ENCODE measurements at regions not wholly inside any gene's neighbourhood (a gene's known extent, or its start where the extent isn't known, plus 50 kb on each side); places are given as distances from the start of the nearest gene placed in this dataset.

DNA sequence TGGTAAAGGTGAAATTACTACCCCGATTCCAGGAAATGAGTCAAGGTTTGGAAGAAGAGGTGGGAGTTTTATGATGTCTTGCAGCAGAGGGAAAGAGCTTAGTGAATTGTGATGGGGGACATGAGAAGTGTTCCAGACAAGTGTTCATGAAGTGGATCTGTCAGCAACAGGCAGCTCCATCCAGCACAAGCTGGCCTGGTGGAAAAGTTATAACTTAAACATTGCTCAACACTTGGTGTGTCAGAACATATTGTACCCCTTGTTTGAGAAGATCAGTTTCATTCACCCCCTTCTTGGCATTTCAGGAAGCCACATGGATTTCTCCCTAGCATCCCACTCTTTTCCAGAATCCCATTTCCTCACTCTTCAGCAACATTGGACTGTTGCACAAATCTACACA is 222.0 kb downstream of the B3GLCT start (continued):
- TF ChIP-seq ELF1 (tag; IDR thresholded peaks at IDR 0.05) (no peak), ATF1 (CRISPR knock-in tag; IDR thresholded peaks at IDR 0.05) (no peak), ATF1 (tag; IDR thresholded peaks at IDR 0.05) (no peak), SMAD2 (IDR thresholded peaks at IDR 0.05; ENCODE audit: low read depth, low read length) (no peak), HNRNPUL1 (IDR thresholded peaks at IDR 0.05; ENCODE audit: low read length) (no peak), PHF20 (IDR thresholded peaks at IDR 0.05; ENCODE audit: partially characterized antibody) (no peak), ZNF507 (tag; conservative IDR thresholded peaks at IDR 0.05) (no peak), ZNF780A (CRISPR knock-in tag; IDR thresholded peaks at IDR 0.05) (no peak), ARNT (IDR thresholded peaks at IDR 0.05) (no peak), ZEB2 (IDR thresholded peaks at IDR 0.05) (no peak), ZFP30 (CRISPR knock-in tag; IDR thresholded peaks at IDR 0.05; ENCODE audit: borderline replicate concordance) (no peak), NCOA1 (IDR thresholded peaks at IDR 0.05; ENCODE audit: low read depth) (no peak), SP1 (CRISPR knock-in tag; IDR thresholded peaks at IDR 0.05) (no peak), NFE2L1 (tag; IDR thresholded peaks at IDR 0.05; ENCODE audit: borderline replicate concordance, low read depth) (no peak)

DNA sequence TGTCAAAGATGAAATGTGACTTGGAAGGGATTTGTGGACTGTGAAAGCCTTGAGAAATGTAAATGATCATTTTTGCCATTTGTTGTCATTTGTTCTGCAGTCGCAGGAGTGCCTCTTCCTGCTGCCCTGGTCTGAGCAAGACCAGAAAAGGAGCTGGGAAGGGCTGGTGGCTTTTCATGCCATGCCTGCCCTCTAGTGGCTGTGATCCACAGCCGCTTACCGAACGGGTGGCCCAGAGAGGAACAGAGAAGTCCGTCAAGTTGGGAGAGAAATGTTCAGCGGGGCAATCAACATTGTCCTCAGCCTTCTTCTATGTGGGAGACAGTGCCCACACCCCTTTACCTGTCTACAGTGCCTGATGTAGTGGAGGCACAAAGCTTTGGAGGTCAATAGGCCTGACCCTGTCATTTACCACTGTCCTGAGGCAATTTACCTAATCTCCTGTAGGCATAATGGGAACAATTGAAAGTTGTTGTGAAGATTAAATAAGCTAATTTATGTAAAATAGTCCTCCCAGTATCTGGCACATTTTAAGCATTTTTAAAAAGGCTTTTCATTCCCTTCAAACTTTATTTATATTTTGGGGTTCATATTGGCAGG is 224.5 kb downstream of the B3GLCT start:
- no peaks in the 10 kb centered on the region; a peak in 1 of 5 replicates for H3K27me3 ChIP-seq (ENCODE audit: control insufficient read depth in 2 of 2, insufficient read depth in 2 of 2, low read length in 2 of 2)
- no peak overlapping the region for H3K4me3 ChIP-seq
- H3K9me1 ChIP-seq (ENCODE audit: control insufficient read depth, insufficient read depth, low read length): no peaks in the 10 kb centered on the region
- CTCF ChIA-PET (ENCODE audit: low intra/inter-chr PET ratio): interaction anchor here (1.7 kb wide), 1 partner anchor 188 kb away, joined by 6 read pairs; no protein-coding TSS in a partner anchor
- WGBS (ENCODE audit: insufficient coverage, low coverage, missing lambda C conversion rate): 0% methylated on average over 1 of the region's 6 CpGs
- no peaks in the 10 kb centered on the region for H4K20me1 ChIP-seq (replicated peaks; ENCODE audit: control insufficient read depth, insufficient read depth, low read length)
- in situ Hi-C loops (cut with MboI): loop anchor here (10.0 kb wide), 1 partner anchor 189 kb away; no protein-coding TSS in a partner anchor
- POLR2A ChIA-PET: interaction anchor here (0.7 kb wide), 2 partner anchors 309 to 511 kb away, joined by 3 read pairs; no protein-coding TSS in a partner anchor
- H3K4me2 ChIP-seq (ENCODE audit: insufficient read depth, low read length): no peak overlapping the region
- no peaks in the 10 kb centered on the region for H3K36me3 ChIP-seq (ENCODE audit: control insufficient read depth, insufficient read depth, low read length)
- ATAC-seq (peak; percentile 98), FAIRE-seq (peak; percentile 78), DNase-seq (ENCODE audit: extremely low read depth in 1 of 4, low spot score in 3 of 4) (peak; percentile 43 to 69 (median 56))
- 0 out of 2 replicates have a peak overlapping the region, but pooled peaks have one; percentile 49 for H2AFZ ChIP-seq (ENCODE audit: low read depth, low read length)
- BruUV-seq (replicated peaks): no TSS peak
- H3K9ac ChIP-seq (ENCODE audit: insufficient read depth in 1 of 2, low read depth in 2 of 2, low read length in 2 of 2): no peak overlapping the region
- no peaks in the 10 kb centered on the region for H3K9me3 ChIP-seq (replicated peaks; ENCODE audit: control insufficient read depth, insufficient read depth, low read depth, low read length)
- H3K27ac ChIP-seq (ENCODE audit: extremely low read depth, low read depth, low read length): no peak overlapping the region
- H3K79me2 ChIP-seq (ENCODE audit: control insufficient read depth, insufficient read depth, low read length): no peaks in the 10 kb centered on the region
- intact Hi-C loops (cut with micrococcal nuclease): loop anchor here (1.0 to 10.0 kb wide), 2 partner anchors 188 to 229 kb away; partner anchors contain the start of gene B3GLCT
- no peaks in the 10 kb centered on the region for H3K4me1 ChIP-seq (replicated peaks in 1 of 2; ENCODE audit: control insufficient read depth in 2 of 2, insufficient read depth in 2 of 2, low read length in 2 of 2)
- TF ChIP-seq ILF3 (IDR thresholded peaks at IDR 0.05; ENCODE audit: borderline replicate concordance): no peak
- TF ChIP-seq, protein P1, sequence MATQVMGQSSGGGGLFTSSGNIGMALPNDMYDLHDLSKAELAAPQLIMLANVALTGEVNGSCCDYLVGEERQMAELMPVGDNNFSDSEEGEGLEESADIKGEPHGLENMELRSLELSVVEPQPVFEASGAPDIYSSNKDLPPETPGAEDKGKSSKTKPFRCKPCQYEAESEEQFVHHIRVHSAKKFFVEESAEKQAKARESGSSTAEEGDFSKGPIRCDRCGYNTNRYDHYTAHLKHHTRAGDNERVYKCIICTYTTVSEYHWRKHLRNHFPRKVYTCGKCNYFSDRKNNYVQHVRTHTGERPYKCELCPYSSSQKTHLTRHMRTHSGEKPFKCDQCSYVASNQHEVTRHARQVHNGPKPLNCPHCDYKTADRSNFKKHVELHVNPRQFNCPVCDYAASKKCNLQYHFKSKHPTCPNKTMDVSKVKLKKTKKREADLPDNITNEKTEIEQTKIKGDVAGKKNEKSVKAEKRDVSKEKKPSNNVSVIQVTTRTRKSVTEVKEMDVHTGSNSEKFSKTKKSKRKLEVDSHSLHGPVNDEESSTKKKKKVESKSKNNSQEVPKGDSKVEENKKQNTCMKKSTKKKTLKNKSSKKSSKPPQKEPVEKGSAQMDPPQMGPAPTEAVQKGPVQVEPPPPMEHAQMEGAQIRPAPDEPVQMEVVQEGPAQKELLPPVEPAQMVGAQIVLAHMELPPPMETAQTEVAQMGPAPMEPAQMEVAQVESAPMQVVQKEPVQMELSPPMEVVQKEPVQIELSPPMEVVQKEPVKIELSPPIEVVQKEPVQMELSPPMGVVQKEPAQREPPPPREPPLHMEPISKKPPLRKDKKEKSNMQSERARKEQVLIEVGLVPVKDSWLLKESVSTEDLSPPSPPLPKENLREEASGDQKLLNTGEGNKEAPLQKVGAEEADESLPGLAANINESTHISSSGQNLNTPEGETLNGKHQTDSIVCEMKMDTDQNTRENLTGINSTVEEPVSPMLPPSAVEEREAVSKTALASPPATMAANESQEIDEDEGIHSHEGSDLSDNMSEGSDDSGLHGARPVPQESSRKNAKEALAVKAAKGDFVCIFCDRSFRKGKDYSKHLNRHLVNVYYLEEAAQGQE (IDR thresholded peaks at IDR 0.05; ENCODE audit: borderline replicate concordance): peak; percentile 58; the same call in 1 of the 2 replicates
- TF ChIP-seq, protein P1 (CRISPR knock-in tag; IDR thresholded peaks at IDR 0.05; ENCODE audit: low read depth): no peak

Measured in K562 (cell line).